Fibroblast of skin of scalp (primary cell): ENCODE measurements at regions not wholly inside any gene's neighbourhood (a gene's known extent, or its start where the extent isn't known, plus 50 kb on each side); places are given as distances from the start of the nearest gene placed in this dataset.

Experiments used
- DNase-seq: peaks from one replicate; pipeline ENCODE4 v3.0.0-alpha.2; 2013

DNA sequence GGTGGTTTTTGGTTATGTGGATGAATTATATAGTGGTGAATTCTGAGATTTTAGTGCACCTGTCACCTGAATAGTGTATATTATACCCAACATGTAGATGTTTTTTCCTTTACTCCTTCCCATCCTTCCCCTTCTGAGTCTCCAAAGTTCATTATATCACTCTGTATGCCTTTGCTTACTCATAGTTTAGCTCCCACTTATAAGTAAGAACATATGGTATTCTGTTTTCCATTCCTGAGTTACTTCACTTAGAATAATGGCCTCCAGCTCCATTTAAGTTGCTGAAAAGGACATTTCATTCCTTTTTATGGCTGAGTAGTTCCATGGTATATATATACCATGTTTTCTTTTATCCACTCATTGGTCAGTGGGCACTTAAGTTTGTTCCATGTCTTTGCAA, 161.6 kb upstream of the CD180 start:
- DNase-seq = peak; percentile 11

DNA sequence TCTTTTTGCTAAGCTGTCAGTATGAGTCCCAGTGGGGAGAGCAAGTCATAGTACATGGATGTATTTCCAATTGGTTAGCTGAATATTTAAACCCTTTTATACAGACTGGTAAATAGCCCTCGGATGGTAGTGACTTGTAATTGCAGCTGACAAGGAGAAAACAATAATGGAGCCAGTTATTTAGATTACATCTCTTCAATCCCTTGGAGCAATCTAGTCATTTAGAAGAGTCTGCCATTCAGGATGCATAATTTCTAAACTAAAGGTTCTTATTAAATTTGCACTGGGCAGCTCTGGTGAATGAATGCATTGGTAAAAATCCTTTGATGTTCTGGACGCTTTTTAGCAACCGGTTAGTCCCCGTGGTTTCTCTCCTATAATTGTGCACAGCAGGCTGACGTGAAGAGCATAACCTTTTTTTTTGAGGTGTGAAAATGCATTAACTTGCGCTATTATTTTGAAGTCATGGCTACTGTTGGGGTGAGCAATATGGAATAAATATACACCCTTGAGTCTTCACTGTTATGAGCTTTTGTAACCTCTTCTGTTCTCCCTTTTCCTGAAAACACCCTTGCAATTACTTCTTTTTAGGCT, 158.6 kb upstream of the CD180 start:
- DNase-seq = no peak

DNA sequence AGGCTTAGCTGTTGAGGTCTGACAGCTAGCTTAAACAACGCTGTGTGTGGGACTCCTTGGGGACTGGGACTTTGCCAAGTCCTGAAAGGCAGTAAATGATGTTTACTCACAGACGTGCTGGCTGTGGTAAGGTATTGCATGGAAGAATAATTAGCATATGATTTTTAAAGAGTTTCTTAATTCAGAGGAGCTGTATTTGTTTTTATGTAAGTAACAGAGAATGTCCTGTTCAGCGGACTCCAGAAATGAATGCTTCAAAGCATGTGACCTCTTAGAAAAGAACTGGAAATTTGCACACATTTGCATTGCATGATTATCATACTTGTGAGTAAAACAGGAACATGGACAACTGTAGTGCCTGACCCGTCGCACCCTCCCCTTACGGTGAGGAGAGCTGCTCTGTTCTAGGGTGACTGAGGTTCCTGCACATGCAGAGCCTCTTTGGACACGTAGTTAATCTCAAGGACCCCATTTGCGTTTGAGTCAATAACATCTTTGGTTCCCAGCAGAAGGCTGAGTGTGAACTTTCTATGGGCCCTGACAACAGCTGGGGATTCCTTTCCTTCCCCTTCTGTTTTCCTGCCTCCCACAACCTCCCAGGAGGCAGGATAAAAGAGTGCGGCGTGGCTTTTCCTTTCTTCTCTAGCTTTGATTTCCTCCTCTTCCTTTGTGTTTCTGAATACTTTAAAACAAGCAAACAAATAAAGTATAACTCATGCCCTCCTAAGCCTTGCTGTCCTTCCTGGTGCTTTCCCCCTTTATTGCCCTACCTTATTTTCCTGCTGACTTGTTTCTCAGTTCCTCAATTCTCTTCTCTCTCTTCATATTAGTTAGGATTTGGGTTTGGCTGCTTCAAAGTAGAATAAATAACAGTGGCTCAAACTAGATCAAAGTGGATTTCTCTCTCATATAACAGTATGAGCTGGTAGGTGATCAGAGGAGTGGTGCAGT, 157.2 kb upstream of the CD180 start:
- no peak for DNase-seq

- no peak for DNase-seq
Observed at GRCh38 chr5:67350618-67351201, 154.1 kb upstream of the CD180 start.

DNA sequence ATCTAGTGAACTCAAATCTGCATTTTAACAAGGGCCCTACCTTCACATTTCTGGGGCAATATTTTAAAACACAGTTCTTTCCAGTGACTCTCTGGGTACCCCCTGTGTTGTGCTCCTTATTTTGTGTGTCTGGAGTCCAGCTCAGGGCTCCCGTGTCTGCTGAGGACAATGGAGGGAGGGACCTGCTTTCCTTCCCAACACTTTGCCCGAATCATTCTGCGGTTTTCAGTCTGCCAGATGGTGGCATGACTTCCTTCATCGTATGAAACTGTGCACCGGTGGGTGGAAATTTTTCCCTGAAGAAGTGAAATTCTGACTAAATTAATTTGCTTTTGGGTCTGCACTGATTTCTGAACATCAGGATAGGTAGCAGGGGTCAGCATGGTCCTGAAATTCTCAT, 153.6 kb upstream of the CD180 start:
- no peak for DNase-seq

DNA sequence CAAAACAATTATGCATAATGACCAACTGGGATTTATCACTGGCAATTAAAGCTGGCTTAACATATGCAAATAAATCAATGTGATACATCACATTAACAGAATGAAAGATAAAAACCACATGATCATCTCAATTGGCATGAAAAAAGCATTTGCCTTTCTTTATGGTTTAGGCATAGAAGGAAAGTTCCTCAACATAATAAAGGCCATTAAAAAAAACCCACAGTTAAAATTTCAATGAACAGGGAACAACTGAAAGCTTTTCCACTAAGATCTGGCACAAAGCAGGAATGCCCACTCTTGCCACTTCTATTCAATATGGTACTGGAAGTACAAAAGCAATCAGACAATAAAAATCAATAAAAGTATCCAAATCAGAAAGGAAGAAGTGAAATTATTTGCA, 151.2 kb upstream of the CD180 start:
- DNase-seq = no peak

GRCh38 chr5:67346611-67347010, 150.0 kb upstream of the CD180 start:
- DNase-seq = no peak

DNA sequence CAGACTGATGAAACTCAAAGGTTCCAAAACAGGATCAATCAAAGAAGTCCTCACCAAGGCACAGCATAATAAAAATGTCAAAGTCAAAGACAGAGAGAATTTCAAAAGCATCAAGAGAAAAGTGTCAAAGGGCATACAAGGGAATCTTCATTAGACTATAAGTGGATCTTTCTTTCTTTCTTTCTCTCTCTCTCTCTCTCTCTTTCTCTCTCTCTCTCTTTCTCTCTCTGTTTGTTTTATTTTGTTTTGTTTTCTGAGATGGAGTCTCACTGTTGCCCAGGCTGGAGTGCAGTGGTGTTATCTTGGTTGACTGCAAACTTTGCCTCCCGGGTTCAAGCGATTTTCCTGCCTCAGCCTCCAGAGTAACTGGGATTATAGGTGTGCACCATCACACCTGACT, 148.3 kb upstream of the CD180 start:
- no peak for DNase-seq

DNA sequence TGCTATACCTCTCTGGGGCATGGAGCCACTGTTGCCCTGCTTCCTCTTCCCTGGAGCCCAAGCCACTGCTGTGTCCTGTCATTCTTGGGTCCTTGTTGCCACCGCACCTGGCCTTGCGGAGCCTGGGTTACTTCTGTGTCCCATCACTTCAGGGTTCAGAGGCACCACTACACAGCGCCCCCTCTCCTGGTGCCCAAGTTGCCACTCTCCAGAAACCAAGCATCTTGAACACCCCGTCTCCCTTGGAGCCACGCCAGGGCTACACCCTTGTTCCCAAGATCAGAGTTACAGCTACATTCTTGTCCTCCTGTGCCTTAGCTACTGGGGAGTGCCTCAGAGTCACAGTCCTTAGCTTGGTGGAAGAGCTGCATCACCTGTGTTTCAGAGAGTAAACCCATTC, 147.2 kb upstream of the CD180 start:
- no peak for DNase-seq

- DNase-seq = no peak
Observed at GRCh38 chr5:67341478-67341877, 144.9 kb upstream of the CD180 start.

- no peak for DNase-seq
Observed at GRCh38 chr5:67339219-67339767, 142.7 kb upstream of the CD180 start.

DNA sequence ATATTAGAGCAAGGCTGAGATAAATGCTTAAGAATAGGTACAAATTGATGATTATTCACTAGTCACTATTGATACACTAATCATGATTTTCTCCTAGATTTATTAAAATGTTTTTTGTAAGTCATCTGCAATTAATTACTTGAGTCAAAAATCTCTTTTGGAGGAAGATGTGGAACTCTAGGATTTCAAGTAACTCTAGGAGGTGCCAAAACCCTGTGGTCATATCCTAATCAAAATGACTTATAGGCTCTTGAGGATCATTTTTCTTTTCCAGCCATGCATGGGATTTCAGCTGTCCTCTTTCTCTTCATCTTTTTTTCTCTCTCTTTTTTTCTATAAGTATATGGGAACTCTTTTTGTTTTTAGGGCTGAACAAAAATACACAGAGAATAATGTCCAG, 141.8 kb upstream of the CD180 start:
- peak; percentile 44 for DNase-seq

- no peak for DNase-seq
Observed at GRCh38 chr5:67337751-67338150, 141.2 kb upstream of the CD180 start.

DNA sequence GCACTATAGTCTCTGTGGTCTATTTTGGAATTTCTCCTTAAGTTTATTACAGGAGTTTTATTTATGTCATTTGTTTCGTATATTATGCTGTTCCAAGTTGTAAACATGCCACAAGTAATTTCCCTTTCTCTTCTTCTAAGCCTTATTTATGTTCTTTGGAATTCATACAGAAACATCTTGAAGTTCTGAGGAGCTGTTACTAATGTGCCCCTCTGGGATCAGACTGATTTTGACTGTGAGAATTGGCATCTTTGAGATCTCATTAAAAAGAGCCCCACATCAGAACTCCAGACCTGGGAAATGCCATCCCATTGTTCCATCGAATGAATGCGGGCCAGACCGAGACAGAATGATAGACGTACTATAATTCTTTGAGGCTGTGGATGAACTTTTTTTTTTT, 138.8 kb upstream of the CD180 start:
- no peak for DNase-seq

DNA sequence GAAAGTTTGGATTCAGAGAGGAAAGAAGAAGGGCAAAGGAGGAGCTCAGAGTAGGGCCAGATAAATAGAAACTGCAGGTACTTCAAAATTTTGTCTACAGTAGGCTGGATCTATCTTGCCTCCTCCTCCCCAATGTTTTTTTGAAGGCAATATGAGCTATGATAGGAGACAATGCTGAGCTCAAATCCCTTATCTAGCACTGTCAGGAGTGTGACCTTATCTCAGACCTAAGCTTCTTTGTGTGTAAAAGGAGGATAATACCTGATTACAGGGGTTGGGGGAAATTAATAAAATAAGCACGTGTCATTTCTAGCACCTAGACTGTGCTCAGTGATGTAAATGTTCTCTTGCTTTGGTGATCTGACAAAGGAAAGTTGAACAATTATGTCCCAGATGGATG, 137.8 kb upstream of the CD180 start:
- DNase-seq = no peak

GRCh38 chr5:67333171-67333570, 136.6 kb upstream of the CD180 start:
- no peak for DNase-seq

DNA sequence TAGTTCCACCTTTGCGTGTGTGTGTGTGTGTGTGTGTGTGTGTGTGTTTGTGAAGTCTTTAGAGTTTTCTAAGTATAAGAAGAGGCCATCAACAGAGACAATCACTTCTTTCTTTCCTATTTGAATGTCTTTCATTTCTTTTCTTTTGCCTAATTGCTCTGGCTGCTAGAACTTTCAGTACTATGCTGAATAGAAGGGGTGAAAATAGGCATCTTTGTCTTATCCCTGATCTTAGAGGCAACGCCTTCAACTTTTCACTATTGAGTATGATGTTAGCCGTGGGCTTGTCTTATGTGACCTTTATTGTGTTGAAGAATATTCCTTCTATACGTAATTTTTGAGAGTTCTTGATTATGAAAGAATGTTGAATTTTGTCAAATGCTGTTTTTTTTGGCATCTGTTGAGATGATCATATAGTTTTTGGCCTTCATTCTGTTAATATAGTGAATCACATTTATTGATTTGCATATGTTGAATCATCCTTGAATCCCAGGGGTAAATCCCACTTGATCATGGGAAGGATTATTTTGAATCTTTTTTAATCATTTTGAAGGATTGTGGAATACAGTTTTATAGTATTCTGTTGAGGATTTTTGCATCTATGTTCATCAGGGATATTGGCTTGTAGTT, 134.8 kb upstream of the CD180 start:
- peak; percentile 35 for DNase-seq

GRCh38 chr5:67319935-67320725, 123.5 kb upstream of the CD180 start:
- no peak for DNase-seq

DNA sequence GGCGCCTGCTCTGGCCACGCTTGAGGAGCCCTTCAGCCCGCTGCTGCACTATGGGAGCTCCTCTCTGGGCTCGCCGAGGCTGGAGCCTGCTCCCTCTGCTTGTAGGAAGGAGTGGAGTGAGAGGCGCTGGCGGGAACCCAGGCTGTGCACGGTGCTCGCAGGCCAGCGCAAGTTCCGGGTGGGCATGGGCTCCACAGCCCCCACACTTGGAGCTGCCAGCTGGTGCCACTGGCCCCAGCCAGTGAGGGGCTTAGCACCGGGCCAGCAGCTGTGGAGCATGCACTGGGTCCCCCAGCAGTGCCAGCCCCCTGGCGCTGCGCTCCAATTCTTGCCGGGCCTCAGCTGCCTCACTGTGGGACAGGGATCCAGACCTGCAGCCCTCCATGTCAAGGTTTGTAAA, 122.1 kb upstream of the CD180 start:
- no peak for DNase-seq

- no peak for DNase-seq
Observed at GRCh38 chr5:67317603-67318002, 121.0 kb upstream of the CD180 start.

- DNase-seq = no peak
Observed at GRCh38 chr5:67316695-67317094, 120.1 kb upstream of the CD180 start.
